Glomerular endothelial cell (primary cell): ENCODE measurements at regions not wholly inside any gene's neighbourhood (a gene's known extent, or its start where the extent isn't known, plus 50 kb on each side); places are given as distances from the start of the nearest gene placed in this dataset.
"Not testable (repeated sequence)": the region's sequence is repeated elsewhere in the genome, so short reads cannot be mapped to it uniquely, and the experiment has no call there.

Experiments used
- DNase-seq: peaks from one replicate; pipeline ENCODE4 v3.0.0-alpha.2; 2011; ENCODE audit warnings: low read depth, low spot score; ENCODE audit errors: extremely low read depth

- DNase-seq: no peak
Observed at GRCh38 chr10:117458571-117458970, 83.3 kb upstream of the PDZD8 start.

- no peak for DNase-seq
Observed at GRCh38 chr10:117457932-117458331, 82.7 kb upstream of the PDZD8 start.

GRCh38 chr10:117457071-117457810, 82.0 kb upstream of the PDZD8 start:
- no peak for DNase-seq

DNA sequence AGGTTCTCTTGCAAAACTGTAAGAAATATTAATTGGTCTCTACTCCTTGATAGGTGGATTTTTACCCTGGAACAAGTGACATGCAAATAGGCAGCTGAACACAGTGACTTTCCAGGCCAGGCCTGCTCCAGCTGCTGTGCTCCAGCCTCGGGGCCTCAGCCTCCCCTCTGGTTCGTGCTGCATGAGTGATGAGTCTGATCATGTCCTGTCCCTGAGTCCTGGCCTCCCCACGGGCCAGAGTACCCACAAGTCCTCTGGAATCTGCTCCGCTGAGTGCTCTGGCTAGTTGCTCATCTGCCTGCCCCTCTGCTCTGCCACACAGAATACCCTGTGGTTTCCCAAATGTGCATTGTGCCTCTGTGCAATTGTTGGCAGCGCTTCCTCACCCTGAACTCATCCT, 80.1 kb upstream of the PDZD8 start:
- DNase-seq: no peak

DNA sequence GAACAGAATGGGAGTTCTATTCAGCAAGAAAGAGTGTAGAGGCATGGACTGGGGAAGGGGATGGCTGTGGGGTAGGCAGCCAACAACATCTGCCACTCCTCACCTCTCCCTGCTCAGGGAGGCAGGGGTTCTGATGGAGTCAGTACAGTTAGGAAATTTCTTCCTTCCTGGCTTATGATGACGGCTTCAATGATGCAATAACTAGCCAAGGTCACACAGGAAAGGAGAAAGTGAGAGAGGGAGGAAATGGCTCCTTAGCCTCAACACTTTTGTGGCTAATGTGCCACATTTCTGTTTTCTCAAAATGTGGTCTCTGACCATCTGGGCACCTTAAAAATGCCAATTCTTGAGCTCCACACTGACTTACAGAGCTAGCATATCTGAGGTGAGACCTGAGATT, 79.3 kb upstream of the PDZD8 start:
- DNase-seq: no peak

- DNase-seq: not testable (repeated sequence)
Observed at GRCh38 chr10:117453484-117453883, 78.2 kb upstream of the PDZD8 start.

GRCh38 chr10:117450940-117451339, 75.7 kb upstream of the PDZD8 start:
- no peak for DNase-seq

GRCh38 chr10:117449636-117450035, 74.4 kb upstream of the PDZD8 start:
- no peak for DNase-seq

DNA sequence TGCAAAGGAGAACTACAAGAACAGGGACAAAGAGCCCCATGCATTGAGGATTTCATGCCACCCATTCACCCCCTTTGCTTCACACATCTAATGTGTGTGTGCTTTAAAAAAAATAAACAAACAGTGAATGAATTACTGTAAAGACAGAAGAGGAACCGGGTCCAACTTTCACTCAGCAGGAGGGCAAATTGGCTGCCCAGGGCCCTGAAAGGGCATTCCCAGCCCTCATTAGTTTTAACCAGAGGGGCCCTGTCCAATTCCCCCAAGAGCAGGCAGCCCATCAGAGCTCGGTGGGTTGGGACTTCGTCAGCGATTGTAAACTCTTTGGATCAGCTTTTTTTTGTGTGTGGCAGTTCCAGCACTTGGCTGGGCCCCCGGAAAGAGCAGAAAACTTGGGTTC, 73.6 kb upstream of the PDZD8 start:
- DNase-seq: no peak

- no peak for DNase-seq
Observed at GRCh38 chr10:117445992-117446391, 70.8 kb upstream of the PDZD8 start.

DNA sequence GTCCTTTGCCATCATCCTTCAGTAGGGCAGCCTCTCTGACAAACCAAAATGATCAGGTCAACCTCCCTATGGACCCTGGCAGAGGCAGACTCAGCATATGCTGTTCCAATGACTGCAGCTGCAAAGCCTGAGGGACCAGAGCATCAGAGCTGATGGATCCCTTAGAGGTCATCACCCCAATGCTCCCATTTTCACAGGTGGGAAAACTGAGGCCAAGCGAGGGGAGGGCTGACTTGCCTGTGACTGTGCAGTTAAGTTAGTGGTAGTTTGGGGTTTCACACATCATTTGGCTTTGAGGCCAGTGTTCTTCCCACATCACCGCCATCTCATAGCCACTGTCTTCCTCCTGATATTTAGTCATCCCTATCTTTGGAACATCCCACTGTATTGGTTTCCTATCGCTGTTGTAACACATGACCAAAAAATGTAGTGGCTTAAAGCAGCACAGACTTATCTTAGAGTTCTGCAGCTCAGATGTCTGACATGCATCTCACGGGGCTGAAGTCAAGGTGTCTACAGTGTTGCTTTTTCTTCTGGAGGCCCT, 69.3 kb upstream of the PDZD8 start:
- DNase-seq: no peak

- DNase-seq: no peak
Observed at GRCh38 chr10:117443686-117444041, 68.4 kb upstream of the PDZD8 start.

GRCh38 chr10:117442944-117443685, 67.9 kb upstream of the PDZD8 start:
- no peak for DNase-seq

- no peak for DNase-seq
Observed at GRCh38 chr10:117442521-117442920, 67.3 kb upstream of the PDZD8 start.

DNA sequence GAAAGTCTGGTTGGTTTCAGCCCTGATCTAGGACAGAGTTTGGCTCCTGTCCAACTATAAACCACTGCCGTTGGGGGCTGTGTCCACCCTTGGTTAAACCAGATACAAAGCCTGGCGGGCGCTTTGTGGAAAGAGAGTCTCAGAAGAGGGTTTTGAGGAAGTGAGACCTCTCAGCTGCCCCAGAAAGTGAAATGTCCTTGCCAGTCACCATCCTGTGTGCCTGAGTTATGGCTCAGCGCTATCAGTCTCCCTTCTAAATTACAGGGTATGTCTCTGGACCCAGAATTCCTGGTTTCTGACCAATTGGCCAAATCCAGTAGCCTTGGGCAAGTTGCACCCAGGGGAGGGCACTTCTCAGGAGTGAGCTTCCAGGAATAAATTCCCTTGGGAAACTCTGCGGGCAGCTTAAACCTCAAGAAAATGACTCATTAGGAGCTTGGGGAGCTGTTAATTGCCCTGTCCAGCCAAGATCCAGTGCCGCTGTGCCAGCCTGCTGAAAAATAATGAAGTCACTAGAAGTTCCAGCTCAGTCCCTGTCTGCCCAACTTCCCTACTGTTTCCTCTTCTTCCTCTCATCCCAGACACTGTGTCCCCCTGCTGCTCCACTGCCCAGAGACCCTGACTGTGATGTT, 66.7 kb upstream of the PDZD8 start:
- DNase-seq: no peak

DNA sequence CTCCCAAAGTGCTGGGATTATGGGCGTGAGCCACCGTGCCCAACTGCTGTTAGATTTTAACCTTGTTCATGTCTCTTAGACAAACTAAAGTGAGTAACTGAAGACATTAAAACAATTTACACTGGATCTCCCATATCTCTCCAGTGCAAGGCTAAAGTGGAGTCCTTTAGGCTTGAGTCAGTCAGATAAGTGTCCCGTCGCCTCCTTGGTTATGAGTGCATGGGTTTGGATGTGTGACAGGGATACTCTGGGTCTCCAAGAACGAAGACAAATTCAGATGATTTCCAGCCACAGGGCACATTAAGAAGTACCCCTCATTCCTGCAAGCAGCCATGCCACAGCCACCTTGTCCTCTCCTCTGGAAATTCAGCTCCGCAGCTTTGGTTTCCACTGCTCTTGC, 66.1 kb upstream of the PDZD8 start:
- no peak for DNase-seq

DNA sequence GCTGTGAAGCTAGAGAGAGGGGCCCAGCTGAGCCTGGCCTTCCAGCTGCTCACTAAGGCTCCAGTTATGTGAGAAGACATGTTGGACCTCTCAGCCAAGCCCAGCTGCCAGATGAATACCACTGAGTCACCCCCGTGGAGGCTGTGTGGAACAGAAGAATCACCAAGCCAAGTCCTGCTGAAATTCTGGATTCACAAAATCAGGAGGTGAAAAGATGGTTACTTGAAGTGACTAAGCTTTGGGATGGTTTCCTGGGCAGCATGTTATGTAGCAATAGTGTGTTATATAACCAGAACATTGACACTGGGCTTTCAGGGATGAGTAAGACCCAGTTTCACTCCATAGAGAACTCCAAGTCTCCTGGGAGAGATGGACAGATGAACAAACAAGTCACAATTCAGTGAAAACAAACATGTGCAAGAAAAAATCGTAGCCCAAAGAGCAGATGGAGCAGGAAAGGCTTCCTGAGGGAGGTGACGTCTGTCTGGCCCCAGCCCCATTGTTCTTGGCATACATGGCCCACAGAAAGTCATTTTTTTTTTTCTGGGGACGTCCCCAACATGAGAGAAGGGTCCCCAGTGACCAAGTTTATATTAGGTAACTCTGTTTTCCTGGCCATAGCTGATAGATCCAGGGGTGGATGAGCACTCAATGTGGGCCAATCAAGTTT, 64.1 kb upstream of the PDZD8 start:
- no peak for DNase-seq

DNA sequence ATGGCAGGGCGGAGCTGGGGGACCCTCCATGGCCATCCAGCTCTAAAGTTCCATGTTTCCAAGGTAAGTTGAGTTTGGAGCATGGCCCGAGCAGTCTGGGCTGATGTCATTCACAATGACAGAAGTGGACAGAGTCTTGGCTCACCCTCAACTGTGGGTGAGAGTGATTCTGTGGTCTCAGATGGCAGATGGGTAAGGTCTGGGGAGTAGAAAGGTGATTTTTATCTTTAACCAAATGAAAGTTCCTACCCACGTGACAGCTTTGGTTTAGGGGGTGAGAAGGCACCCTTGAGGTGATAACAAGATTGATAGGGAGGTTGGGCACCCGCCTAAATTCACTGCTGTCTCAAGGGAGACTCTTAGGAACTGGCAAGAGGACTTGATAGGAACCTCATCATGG, 57.6 kb upstream of the PDZD8 start:
- no peak for DNase-seq

DNA sequence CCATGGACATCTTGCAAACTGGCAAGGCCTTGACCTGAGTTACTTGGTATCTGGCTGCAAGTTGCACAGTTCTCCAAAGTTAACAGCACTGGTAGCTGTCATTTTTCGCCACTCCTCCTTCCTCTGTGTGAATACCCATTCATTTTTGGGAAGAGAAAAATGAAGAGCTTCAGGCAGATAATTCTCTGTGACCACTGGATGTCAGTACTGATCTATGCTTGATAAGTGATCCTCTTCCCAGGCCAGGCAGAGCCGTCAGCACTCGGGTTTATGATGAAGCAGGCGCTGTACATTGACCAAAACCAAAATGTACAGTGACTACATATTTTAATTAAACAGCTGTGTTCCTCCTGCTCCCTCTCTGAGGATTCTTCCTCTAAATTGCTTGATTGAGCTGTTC, 55.9 kb upstream of the PDZD8 start:
- no peak for DNase-seq

DNA sequence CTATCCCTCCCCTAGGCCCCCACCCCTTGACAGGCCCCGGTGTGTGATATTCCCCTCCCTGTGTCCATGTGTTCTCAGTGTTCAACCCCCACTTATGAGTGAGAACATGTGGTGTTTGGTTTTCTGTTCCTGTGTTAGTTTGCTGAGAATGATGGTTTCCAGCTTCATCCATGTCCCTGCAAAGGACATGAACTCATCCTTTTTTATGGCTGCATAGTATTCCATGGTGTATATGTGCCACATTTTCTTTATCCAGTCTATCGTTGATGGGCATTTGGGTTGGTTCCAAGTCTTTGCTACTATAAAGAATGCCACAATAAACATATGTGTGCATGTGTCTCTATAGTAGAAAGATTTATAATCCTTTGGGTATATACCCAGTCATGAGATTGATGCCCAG, 55.3 kb upstream of the PDZD8 start:
- not testable (repeated sequence) for DNase-seq

DNA sequence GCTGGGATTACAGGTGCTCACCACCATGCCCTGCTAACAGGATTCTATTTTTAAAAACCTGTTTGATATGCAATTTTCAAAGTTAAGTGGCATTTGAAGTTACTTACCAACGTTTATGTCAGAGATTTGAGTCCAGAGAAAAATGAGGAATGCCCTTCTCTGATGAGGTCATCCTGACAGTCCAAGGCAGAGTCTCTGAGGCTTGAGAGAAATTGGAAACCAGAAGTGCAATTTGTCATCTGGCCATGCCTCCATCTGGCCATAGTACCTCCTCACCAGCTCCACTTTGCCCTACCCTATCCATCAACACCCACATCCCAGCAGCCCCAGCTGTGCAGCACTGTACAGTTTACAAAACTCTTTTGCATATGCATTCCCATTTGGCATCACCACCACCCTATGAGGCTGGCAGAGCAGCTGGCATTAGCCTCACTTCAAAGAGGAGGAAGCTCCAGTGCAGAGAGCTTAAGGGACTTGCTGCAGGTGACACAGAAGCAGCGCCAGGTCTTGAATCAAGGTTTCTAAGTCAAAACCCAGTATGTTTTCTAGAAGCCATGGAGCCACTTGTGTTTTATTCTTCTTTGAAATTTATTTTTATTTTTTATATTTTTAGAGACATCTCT, 54.5 kb upstream of the PDZD8 start:
- DNase-seq: no peak
